IMR-90 (cell line): ENCODE measurements at regions not wholly inside any gene's neighbourhood (a gene's known extent, or its start where the extent isn't known, plus 50 kb on each side); places are given as distances from the start of the nearest gene placed in this dataset.

Source experiments
- ATAC-seq: fragments of 200-7000 bp; cut with Tn5 transposase; 2 replicates; pipeline ENCODE4 v1.9.1; 2020; ENCODE audit warnings: low read depth, mild to moderate bottlenecking, moderate library complexity
- BruUV-seq: library from RNA; stranded (reverse); fragments of 400-500 nt; replicated peaks from 2 replicates; lab custom pipeline; 2021; lab: Mats Ljungman, UMichigan
- CTCF ChIA-PET: fragments of 300-600 bp; formaldehyde crosslinking; extraction: SDS; loops from one replicate; lab custom pipeline; 2021; ENCODE audit warnings: antibody characterized with exemption; lab: Yijun Ruan, JAX
- POLR2A ChIA-PET: fragments of 300-600 bp; sonication (Branson Sonifier 250); formaldehyde crosslinking; loops from one replicate; lab custom pipeline; 2022; ENCODE audit warnings: antibody characterized with exemption; ENCODE audit not compliant: unreplicated experiment; lab: Charles Lee
- DNase-seq: peaks from one replicate; pipeline ENCODE4 v3.0.0; 2013
- H2AFZ ChIP-seq: replicated peaks from 2 replicates; pipeline ENCODE3; 2013; ENCODE audit warnings: low read length, mild to moderate bottlenecking; ENCODE audit not compliant: poor library complexity
- H2AK5ac ChIP-seq: 2 replicates; pipeline ENCODE4 v1.6.1; 2013; ENCODE audit warnings: low read depth, low read length, inconsistent platforms
- H2AK9ac ChIP-seq: replicated peaks from 2 replicates; pipeline ENCODE3; 2013; ENCODE audit warnings: mild to moderate bottlenecking, low read depth, low read length, moderate library complexity; ENCODE audit not compliant: poor library complexity
- H2BK120ac ChIP-seq: 2 replicates; pipeline ENCODE4 v1.6.1; 2013; ENCODE audit warnings: low read depth, low read length, inconsistent platforms
- H2BK15ac ChIP-seq: 3 replicates; pipeline ENCODE4 v1.6.1; 2013; ENCODE audit warnings: low read depth, low read length, inconsistent platforms
- H2BK20ac ChIP-seq: 2 replicates; pipeline ENCODE4 v1.6.1; 2013; ENCODE audit warnings: low read depth, mild to moderate bottlenecking, inconsistent platforms, low read length, moderate library complexity
- H2BK5ac ChIP-seq: 2 replicates; pipeline ENCODE4 v1.6.1; 2013; ENCODE audit warnings: mild to moderate bottlenecking, low read depth, low read length, inconsistent platforms; ENCODE audit not compliant: poor library complexity, severe bottlenecking
- H3K14ac ChIP-seq: replicated peaks from 2 replicates; pipeline ENCODE4 v1.6.1; 2013; ENCODE audit warnings: low read depth, low read length, inconsistent platforms
- H3K18ac ChIP-seq: 2 replicates; pipeline ENCODE4 v1.6.1; 2013; ENCODE audit warnings: low read depth, low read length, control low read depth
- H3K23ac ChIP-seq: 2 replicates; pipeline ENCODE4 v1.6.1; 2013; ENCODE audit warnings: low read depth, low read length, inconsistent platforms
- H3K27ac ChIP-seq: 2 replicates; pipeline ENCODE4 v1.5.1; 2013; ENCODE audit warnings: mild to moderate bottlenecking, control low read depth, low read length; ENCODE audit not compliant: insufficient read depth
- H3K27me3 ChIP-seq: 2 replicates; pipeline ENCODE4 v1.6.1; 2013; ENCODE audit warnings: low read length; ENCODE audit not compliant: control insufficient read depth, insufficient read depth
- H3K36me3 ChIP-seq: 2 replicates; pipeline ENCODE4 v1.6.1; 2013; ENCODE audit warnings: low read length, mixed read lengths; ENCODE audit not compliant: control insufficient read depth, insufficient read depth
- H3K4ac ChIP-seq: 2 replicates; pipeline ENCODE4 v1.6.1; 2013; ENCODE audit warnings: low read depth, low read length, inconsistent platforms
- H3K4me1 ChIP-seq: 2 replicates; pipeline ENCODE4 v1.6.1; 2013; ENCODE audit warnings: low read length, mixed read lengths; ENCODE audit not compliant: control insufficient read depth, insufficient read depth
- H3K4me2 ChIP-seq: 2 replicates; pipeline ENCODE4 v1.6.1; 2013; ENCODE audit warnings: low read depth, mild to moderate bottlenecking, control low read depth, low read length, moderate library complexity
- H3K4me3 ChIP-seq: 2 replicates; pipeline ENCODE4 v1.5.1; 2013; ENCODE audit warnings: low read depth, mild to moderate bottlenecking, control low read depth, low read length, moderate library complexity; ENCODE audit not compliant: insufficient read depth
- H3K56ac ChIP-seq: 2 replicates; pipeline ENCODE4 v1.6.1; 2013; ENCODE audit warnings: low read length, inconsistent platforms; ENCODE audit not compliant: insufficient read depth; ENCODE audit errors: extremely low read depth
- H3K79me1 ChIP-seq, 2 experiments: 2 replicates each; pipeline ENCODE4 v1.6.1; 2013; ENCODE audit warnings: low read length in 2 of 2, inconsistent platforms in 1 of 2, low read depth in 1 of 2
- H3K9ac ChIP-seq: 2 replicates; pipeline ENCODE4 v1.6.1; 2013; ENCODE audit warnings: low read depth, low read length, control low read depth
- H3K9me1 ChIP-seq: 2 replicates; pipeline ENCODE4 v1.6.1; 2013; ENCODE audit warnings: low read length, inconsistent platforms; ENCODE audit not compliant: insufficient read depth
- H3K9me3 ChIP-seq: 2 replicates; pipeline ENCODE4 v1.6.1; 2013; ENCODE audit warnings: low read length; ENCODE audit not compliant: control insufficient read depth, insufficient read depth
- H4K20me1 ChIP-seq: 2 replicates; pipeline ENCODE4 v1.6.1; 2013; ENCODE audit warnings: low read length, inconsistent platforms; ENCODE audit not compliant: insufficient read depth
- H4K5ac ChIP-seq: 2 replicates; pipeline ENCODE4 v1.6.1; 2013; ENCODE audit warnings: mild to moderate bottlenecking, low read depth, low read length, control low read depth
- H4K8ac ChIP-seq, 2 experiments: 2 replicates each; pipeline ENCODE4 v1.6.1; 2013; ENCODE audit warnings: low read depth in 2 of 2, low read length in 2 of 2, control low read depth in 1 of 2, inconsistent platforms in 1 of 2
- H4K91ac ChIP-seq: 2 replicates; pipeline ENCODE4 v1.6.1; 2013; ENCODE audit warnings: low read depth, low read length, inconsistent platforms; ENCODE audit not compliant: insufficient read depth
- BHLHE40 ChIP-seq: fragments of 150-350 bp; IDR thresholded peaks from 2 replicates; pipeline ENCODE4 v1.6.1; 2016; ENCODE audit warnings: mild to moderate bottlenecking, low read depth, low read length
- CEBPB ChIP-seq: IDR thresholded peaks from 2 replicates; pipeline ENCODE4 v1.6.1; 2012; ENCODE audit warnings: low read depth, low read length, improper control_type of control experiment
- CHD1 ChIP-seq: IDR thresholded peaks from 2 replicates; pipeline ENCODE4 v1.6.1; 2012; ENCODE audit warnings: low read depth, low read length, improper control_type of control experiment
- CTCF ChIP-seq: conservative IDR thresholded peaks from 2 replicates; pipeline ENCODE4 v1.5.1; 2012; ENCODE audit warnings: mild to moderate bottlenecking, low read depth, low read length, improper control_type of control experiment
- FOS ChIP-seq: fragments of 150-350 bp; IDR thresholded peaks from 2 replicates; pipeline ENCODE4 v1.6.1; 2016; ENCODE audit warnings: low read depth, low read length
- MAFK ChIP-seq: IDR thresholded peaks from 2 replicates; pipeline ENCODE4 v1.6.1; 2012; ENCODE audit warnings: low read depth, low read length, improper control_type of control experiment
- MXI1 ChIP-seq: IDR thresholded peaks from 2 replicates; pipeline ENCODE4 v1.6.1; 2012; ENCODE audit warnings: low read depth, mild to moderate bottlenecking, low read length, moderate library complexity, borderline replicate concordance
- NFE2L2 ChIP-seq: fragments of 150-350 bp; IDR thresholded peaks from 2 replicates; pipeline ENCODE4 v1.6.1; 2016; ENCODE audit warnings: low read depth, mild to moderate bottlenecking, low read length
- RCOR1 ChIP-seq: IDR thresholded peaks from 2 replicates; pipeline ENCODE4 v1.6.1; 2012; ENCODE audit warnings: mild to moderate bottlenecking, low read length, improper control_type of control experiment; ENCODE audit not compliant: insufficient replicate concordance
- RFX5 ChIP-seq: IDR thresholded peaks from 2 replicates; pipeline ENCODE4 v1.8.0; 2012; ENCODE audit warnings: low read depth, mild to moderate bottlenecking, low read length, moderate library complexity
- whole genome bisulfite sequencing, 2 experiments: methylation state at CpG; one replicate each; pipeline versions ENCODE4 v1.1.5 to v1.1.7; 2013; ENCODE audit warnings: missing lambda C conversion rate in 2 of 2; ENCODE audit not compliant: insufficient read length in 1 of 2; ENCODE audit errors: extremely low coverage in 2 of 2; 5-methylcytosine and 5-hydroxymethylcytosine counted together
- dilution Hi-C: fragments of 300-500 bp; cut with HindIII; formaldehyde crosslinking; loops from one replicate; pipeline ENCODE4 v1.14.3; 2018; ENCODE audit warnings: low sequenced_read_pairs; ENCODE audit not compliant: unreplicated experiment
- in situ Hi-C: fragments of 300-500 bp; cut with MboI; formaldehyde crosslinking; loops from 3 replicates; pipeline ENCODE4 v1.14.3; 2019; ENCODE audit warnings: low sequenced_read_pairs, inconsistent platforms, mixed read lengths
- intact Hi-C: fragments of 100-400 bp; cut with micrococcal nuclease; formaldehyde crosslinking; loops from 2 replicates; pipeline ENCODE4 v1.10.0; 2022

DNA sequence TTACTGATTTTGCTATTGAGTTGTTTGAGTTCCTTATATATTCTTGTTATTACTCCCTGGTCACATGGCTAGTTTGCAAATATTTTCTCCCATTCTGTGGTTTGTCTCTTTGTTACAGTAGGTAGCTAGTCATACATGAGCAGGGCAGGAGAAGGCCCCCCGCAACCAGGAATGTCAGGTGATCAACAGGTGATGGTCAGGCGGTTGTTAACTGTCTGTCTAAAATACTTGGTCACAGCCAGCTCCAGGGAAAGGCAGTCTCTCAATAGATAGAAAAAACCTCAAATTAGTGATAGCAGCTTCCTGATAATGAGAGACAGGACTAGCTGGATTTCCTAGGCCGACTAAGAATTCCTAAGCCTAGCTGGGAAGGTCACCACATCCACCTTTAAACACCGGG lies 217.9 kb downstream of the RHOU start:
- intact Hi-C loops (no loop called here), in situ Hi-C loops (no loop called here), dilution Hi-C loops (no loop called here)
- TF ChIP-seq BHLHE40 (no peak), RCOR1 (no peak), FOS (no peak), MAFK (no peak), RFX5 (no peak), CTCF (no peak), CEBPB (no peak), NFE2L2 (no peak), CHD1 (no peak), MXI1 (no peak)
- Histone ChIP-seq H3K9ac (no peak overlapping the region), H3K14ac (no peak overlapping the region), H3K27ac (no peak overlapping the region), H3K4me2 (no peak overlapping the region), H4K20me1 (no peaks in the 10 kb centered on the region), H4K91ac (no peak overlapping the region), H3K18ac (no peak overlapping the region), H3K4me1 (peaks cover 4% of the 10 kb centered on the region; the same call in 1 of the 2 replicates), H2BK15ac (no peak overlapping the region), H3K9me3 (no peaks in the 10 kb centered on the region), H3K4me3 (no peak overlapping the region), H3K27me3 (no peaks in the 10 kb centered on the region), H3K23ac (no peak overlapping the region), H4K8ac (no peak overlapping the region), H3K4ac (no peak overlapping the region), H2BK5ac (no peak overlapping the region), H3K56ac (no peak overlapping the region), H2AK9ac (no peak overlapping the region), H3K79me1 (no peaks in the 10 kb centered on the region), H3K9me1 (no peaks in the 10 kb centered on the region), H2BK120ac (no peak overlapping the region), H2AFZ (no peak overlapping the region), H2AK5ac (no peak overlapping the region), H4K5ac (no peak overlapping the region), H3K36me3 (no peaks in the 10 kb centered on the region), H2BK20ac (no peak overlapping the region)
- no CpG with 5 or more reads among the region's 4 CpGs for WGBS, 2 experiments
- ChIA-PET CTCF (interaction anchor here (0.6 kb wide), 1 partner anchor 201 kb away, joined by 5 read pairs; no protein-coding TSS in a partner anchor), POLR2A (interaction anchor here (0.6 kb wide), 1 partner anchor 12 kb away, joined by 4 read pairs; no protein-coding TSS in a partner anchor)
- BruUV-seq, result no TSS peak
- no peak for ATAC-seq
- no peak for DNase-seq
